NCI-H526 (cell line): ENCODE measurements at regions not wholly inside any gene's neighbourhood (a gene's known extent, or its start where the extent isn't known, plus 50 kb on each side); places are given as distances from the start of the nearest gene placed in this dataset.
"Not testable (repeated sequence)": the region's sequence is repeated elsewhere in the genome, so short reads cannot be mapped to it uniquely, and the experiment has no call there.

ENCODE experiments used
- DNase-seq, 2 experiments: peaks; one replicate each; lab custom pipeline; 2025; lab: John Stamatoyannopoulos, UW

DNA sequence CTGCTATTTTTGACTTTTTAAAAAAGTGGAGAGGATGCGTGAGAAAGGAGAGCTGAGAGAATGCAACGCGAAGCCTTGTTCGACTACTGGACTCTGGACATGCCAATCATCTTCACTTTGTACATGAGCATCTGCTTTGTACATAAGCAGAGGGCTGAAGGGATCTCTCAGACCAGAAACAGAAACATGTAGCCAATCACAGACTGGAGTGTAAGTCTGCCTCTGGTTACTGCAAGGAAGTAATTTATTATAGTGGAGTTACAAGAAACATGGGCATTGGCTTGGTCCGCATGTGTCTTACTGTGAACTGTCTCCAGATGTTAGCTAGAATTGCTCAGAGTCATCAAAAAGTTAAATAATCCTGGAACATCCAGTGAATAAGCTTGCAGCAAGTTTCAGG, 190.0 kb upstream of the GRAMD2B start:
- no peak for DNase-seq

DNA sequence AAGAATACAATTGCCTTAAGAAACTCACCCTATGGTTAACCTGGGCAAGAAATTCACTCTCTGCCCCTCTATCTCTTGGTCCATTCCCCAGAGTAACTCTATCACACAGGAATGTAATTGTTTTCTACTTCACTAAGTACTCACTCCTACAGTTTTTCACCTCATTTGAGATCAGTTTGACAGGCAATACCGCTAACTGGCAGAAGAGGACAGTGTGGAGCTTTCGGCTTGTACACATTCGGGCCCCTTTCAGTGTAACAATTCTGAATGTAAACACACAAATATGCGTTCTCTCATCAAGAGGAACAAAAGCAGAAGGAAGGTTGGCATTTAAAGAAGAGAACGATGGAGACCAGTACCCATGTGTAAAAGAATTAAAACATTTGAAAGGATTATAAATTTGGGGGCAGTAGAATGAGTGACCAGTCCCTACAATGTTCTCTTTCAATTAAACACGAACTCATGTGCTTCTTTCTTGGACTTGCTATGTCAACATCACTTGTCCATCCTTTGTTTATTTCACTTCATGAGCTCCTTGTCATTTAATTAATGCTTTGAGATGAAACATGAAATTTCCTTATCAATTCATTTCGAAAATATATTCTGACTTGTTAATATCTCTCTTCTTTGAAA, 188.5 kb upstream of the GRAMD2B start:
- DNase-seq, result peak; percentile 1 to 62

DNA sequence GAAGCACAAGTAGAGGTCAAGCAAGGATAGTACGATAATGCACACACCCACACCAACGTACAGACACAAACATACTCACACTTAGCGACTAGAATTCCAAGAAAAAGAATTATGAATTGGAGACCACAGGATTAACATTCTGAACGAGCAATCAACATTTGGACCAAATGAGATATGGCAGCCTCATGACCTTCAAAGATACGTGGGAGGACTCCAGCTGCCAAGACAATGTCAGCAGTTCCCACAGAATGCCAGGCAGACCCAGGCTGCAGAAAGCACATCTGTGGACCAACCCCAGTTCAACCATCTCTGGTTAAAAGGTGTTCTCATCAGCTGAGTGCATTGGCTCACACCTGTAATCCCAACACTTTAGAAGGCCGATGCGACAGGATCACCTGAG, 187.6 kb upstream of the GRAMD2B start:
- DNase-seq, result no peak

GRCh38 chr5:126236994-126237393, 186.2 kb upstream of the GRAMD2B start:
- no peak for DNase-seq

DNA sequence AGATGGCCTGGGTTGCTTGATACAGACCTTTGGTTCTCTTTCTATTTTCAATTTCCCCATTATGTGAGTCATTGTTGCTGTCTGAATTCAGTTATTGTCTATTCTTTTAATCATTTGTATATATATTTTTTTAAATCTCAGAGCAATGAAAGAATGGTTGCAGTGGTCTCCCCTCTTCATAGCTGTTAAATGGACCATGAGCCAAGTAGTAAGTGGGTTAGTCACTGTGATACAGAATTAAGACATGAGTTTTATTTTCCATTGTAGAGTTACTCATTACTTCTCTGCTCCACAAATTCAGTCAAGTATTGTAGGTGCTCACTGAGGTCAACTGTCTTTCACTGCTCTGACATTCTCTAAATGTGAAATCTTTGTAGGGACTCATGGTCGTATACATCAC, 174.6 kb upstream of the GRAMD2B start:
- DNase-seq, result no peak

GRCh38 chr5:126251024-126251423, 172.2 kb upstream of the GRAMD2B start:
- no peak for DNase-seq

DNA sequence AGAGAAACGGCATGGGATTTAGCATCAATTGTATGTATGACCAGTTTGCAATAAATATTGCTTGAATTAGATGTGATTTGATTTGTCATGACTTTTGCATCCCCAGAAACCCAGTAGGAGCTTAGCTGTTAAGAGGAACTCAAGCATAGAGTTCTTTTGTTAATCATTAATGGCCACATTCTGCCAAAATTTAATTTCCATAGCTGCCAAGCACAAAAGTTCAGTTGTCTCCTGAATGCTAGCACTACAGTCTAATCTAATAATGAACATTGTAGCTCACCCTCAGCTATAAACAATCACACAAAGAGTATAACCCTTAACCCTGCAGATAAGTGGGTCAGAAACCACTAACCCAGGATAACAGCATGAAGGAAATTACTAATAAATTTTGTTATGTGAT, 169.8 kb upstream of the GRAMD2B start:
- peak in 1 of 2 experiments; percentile 12 for DNase-seq

GRCh38 chr5:126263591-126264184, 159.5 kb upstream of the GRAMD2B start:
- no peak for DNase-seq

DNA sequence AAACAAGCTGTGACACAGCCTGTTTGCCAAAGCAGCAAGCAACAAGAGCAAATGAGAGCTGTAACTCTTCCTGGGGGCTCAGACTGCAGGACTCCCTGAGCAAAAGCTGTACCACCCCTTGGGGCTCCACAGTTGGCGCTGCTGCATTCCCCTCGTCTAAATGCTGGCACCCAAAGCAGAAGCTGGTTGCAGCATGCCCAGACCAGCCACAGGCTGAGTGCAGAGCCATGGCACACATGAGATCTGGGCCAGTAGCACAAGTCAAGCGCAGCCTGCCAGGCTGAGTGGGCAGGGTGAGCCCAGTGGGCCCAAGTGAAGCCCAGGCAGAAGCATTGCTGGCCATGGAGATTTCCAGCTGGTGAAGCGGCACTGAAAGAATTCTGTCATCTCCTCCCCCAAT, 157.3 kb upstream of the GRAMD2B start:
- DNase-seq, result no peak

DNA sequence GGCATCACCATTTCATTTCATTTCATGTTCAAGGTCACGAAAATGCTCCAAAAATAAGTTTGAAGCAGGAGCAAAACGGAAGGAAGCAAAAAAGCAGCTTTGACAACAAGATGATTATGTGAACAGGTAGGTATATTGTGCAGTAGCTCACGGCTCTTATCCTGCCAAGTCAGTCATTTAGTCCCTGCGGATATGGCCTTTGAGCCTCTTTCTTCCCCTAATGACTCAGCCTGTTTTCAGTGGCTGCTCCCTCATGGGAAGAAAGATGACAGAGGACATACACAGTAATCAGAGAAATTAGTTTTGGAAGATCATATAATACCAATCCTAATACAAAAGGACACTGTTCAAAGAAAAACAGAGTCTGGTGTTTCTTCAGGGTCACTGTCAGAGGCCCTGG, 155.8 kb upstream of the GRAMD2B start:
- DNase-seq, result no peak

DNA sequence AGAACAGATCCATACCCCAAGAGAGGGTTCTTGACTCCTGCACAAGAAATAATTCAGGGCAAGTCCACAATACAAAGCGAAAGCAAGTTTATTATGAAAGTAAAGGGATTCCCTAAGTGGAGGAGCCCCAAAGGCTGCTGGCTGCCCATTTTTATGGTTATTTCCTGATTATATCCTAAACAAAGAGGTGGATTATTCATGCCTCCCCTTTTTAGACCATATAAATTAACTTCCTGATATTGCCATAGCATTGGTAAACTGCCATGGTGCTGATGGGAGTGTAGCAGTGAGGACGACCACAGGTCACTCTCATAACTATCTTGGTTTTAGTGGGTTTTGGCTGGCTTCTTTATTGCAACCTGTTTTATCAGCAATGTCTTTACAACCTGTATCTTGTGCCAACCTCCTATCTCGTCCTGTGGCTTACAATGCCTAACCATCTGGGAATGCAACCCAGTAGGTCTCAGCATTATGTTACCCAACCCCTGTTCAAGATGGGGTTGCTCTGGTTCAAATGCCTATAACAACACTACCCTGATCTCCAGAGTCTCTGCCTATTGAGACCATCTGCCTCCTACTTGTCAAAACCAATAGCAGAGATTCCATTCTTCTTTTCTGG, 154.4 kb upstream of the GRAMD2B start:
- DNase-seq, result no peak

DNA sequence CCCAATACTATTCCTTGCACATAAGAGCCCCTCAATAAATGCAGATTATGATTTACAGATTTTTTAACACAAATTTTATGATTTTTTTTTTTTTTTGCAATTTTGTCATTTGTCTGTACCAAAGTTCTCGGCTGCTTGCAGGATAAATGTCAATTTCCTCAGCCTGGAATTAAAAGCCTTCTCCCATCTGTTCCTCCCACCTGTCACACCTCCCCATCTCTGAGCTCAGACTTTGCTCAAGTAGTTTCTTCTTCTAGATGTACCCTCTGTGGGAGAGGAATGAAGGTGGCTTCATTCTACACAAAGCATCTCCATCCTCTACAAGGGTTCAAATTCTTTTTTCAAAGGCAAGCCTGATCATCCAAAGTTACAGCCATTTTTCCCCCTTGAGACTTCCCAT, 153.7 kb upstream of the GRAMD2B start:
- DNase-seq, result no peak

DNA sequence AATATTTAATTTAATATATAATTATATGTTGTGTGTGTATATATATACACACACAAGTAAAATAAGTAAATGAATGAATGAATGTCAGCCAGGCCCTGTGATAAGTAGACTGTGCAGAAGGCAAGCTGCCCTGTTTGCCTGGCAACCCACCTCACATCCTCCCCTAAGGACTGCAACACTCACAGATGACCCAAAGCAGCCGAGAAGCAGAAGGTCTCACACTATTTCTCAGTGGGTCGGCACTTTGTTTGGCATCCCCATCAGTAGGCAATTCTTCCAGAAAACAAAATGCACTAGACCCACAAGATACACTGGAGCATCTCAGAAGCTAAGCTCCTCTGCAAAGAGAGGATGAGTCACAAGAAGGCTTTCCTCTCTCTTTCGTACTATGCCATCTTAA, 152.1 kb upstream of the GRAMD2B start:
- DNase-seq, result no peak

DNA sequence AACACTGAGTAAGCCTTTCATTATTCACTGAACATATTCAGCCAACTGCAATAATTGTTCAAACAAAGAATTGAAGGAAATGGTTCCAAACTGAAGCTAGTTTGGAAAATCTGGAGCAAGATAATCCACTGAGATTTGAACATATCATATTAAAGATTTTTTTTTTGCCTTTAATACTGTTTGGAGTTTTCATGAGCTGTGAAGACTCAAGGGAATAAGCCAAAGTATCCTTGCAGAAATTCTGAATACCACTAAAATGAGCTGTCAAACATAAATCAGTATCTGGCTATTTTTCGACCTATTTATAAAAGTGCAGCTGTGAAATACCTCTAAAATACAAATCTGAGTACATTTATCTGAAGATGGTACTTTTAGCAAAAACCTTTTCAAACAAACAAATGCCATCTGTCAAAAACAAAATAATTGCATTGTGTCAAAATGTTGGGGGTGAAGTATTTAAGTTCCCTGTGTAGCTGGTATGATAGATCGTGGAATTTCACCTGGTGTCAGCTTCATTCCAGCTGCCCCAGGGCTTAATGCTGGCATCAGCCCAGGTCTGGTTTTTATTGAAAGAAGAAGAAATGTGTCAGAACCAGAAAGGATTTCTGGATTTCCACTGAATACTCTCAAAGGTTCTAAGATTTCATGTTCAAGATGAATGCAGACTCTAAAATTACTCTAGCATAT, 149.0 kb upstream of the GRAMD2B start:
- no peak for DNase-seq

GRCh38 chr5:126274763-126275125, 148.5 kb upstream of the GRAMD2B start:
- DNase-seq, result no peak

DNA sequence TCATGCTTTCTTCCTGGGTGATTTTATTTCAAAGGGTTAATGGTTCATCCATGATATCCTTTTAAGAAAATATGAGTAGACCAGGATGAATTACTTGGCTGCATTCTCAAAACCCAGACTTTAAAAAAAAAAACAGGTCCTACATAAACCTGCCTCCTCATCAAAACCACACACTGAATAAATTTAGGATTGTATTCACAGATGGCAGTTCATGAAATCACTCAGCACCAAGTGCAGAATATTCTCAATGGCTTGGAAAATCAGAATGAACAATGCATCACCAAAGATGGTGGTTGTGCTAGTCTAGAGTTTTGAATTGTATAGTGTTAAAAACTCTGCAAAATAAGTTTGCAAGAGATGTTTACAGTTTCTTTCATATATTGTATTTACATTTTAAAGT, 145.4 kb upstream of the GRAMD2B start:
- DNase-seq, result no peak

DNA sequence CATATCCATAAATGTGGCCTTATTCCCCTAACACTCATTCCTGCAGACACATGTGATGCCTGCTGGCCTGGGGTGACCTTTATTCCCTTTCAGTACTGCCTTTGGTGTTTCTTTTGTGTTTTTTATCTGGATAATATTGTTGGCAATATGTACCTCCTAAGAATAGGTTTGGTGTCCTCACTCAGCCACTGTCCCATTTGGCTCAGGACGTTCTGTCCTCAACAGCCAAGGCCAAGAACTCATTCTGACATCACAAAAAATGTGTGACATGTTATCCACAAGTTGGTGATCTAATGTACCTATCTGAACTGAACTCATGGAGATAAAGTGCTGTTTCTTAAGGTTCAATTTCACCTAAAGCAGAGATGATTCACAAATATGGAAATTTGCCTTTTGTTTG, 142.9 kb upstream of the GRAMD2B start:
- no peak for DNase-seq

- no peak for DNase-seq
These were observed 142.4 kb upstream of the GRAMD2B start for GRCh38 chr5:126280846-126281245.

DNA sequence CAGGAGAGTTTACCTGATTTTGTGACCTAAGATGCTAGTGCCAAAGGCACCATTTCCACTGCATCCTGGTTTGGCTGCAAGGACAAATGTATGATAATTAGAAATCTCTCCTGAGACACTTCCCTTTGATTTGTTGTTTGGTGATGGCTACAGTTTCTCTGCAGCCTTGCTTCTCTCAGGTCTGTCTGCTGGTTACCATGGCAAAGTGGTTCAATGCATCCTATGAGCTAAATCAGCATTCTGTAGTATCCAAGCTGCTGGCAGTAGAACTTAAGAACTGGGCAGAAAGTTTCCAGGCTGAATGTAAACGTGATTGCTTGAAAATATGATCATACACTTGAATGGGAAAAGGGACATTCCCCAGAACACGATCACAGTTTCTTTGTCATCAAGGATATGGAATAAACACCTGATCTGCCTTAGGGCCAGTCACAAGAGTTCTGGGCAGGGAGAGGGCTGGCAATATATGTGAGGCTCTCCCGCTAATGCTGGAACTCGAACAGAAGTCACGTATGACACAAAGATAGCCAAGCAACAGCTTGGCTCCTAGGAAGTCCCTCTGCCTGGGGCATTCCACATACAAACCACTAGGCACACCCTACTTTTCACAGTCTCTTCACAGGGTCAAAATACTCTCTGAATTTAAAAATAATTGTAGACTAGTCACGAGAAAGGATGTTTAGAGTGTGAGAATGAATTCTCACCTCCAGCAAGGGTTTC, 138.1 kb upstream of the GRAMD2B start:
- no peak for DNase-seq

- DNase-seq, result not testable (repeated sequence)
These were observed 127.1 kb upstream of the GRAMD2B start for GRCh38 chr5:126296121-126296520.

- DNase-seq, result no peak
These were observed 122.9 kb upstream of the GRAMD2B start for GRCh38 chr5:126300293-126300692.

DNA sequence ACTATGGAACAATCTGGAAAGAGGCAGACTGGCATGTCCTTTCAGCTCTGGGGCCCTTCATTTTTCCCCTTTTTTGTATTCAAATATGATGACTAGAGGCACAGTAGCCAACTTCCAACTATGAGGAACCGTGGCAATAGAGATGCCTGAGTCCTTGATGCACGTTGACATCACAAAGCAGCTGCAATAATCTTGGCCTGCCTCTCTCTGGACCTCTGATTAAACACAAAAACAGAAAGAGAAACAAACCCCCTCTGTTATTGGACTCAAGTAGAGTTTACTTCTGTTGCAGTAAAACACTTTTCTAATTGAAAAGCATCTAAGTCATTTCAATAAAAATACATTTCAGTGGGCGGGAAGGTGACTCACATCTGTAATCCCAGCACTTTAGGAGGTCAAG, 122.2 kb upstream of the GRAMD2B start:
- no peak for DNase-seq

DNA sequence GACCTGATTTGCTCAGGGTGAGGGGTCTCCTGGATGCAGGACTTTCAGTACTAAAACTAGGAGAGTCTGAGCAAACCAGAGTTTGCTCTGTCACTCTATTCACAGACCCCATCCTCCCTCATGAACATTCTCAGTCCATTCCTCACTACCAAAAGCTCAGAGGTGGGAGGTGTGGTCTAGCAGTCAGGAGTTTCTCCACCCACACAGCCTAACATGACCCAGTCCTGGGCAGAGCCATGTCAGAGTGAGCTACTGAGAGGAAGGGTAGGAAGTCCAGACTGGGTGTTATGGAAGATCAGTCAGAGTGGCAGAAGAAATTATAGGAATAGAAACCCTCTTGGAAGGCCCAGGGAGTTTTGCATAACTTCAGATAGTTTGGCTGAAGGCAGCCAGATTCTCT, 113.3 kb upstream of the GRAMD2B start:
- DNase-seq, result no peak
